H9 (cell line): ENCODE measurements at regions not wholly inside any gene's neighbourhood (a gene's known extent, or its start where the extent isn't known, plus 50 kb on each side); places are given as distances from the start of the nearest gene placed in this dataset.

Source experiments
- DNase-seq: peaks from one replicate; pipeline ENCODE4 v3.0.0-alpha.2; 2017
- H2AFZ ChIP-seq: one replicate; pipeline ENCODE4 v1.6.1; 2013; ENCODE audit warnings: mild to moderate bottlenecking, low read length, control low read depth, moderate library complexity
- H2AK5ac ChIP-seq: 2 replicates; pipeline ENCODE4 v1.6.1; 2013; ENCODE audit warnings: low read length, control low read depth, mixed read lengths; ENCODE audit not compliant: insufficient read length
- H2BK120ac ChIP-seq: one replicate; pipeline ENCODE4 v1.6.1; 2013; ENCODE audit warnings: low read depth, mild to moderate bottlenecking, low read length, control low read depth, inconsistent platforms; ENCODE audit not compliant: poor library complexity, severe bottlenecking
- H2BK12ac ChIP-seq: 2 replicates; pipeline ENCODE4 v1.6.1; 2013; ENCODE audit warnings: low read length, control low read depth, mixed read lengths, low read depth; ENCODE audit not compliant: insufficient read length
- H2BK15ac ChIP-seq: 2 replicates; pipeline ENCODE4 v1.6.1; 2013; ENCODE audit warnings: low read depth, low read length, control low read depth
- H2BK20ac ChIP-seq: one replicate; pipeline ENCODE4 v1.6.1; 2013; ENCODE audit warnings: low read depth, mild to moderate bottlenecking, low read length, control low read depth, inconsistent platforms; ENCODE audit not compliant: poor library complexity, severe bottlenecking
- H2BK5ac ChIP-seq: 2 replicates; pipeline ENCODE4 v1.6.1; 2013; ENCODE audit warnings: low read length, control low read depth, mixed read lengths; ENCODE audit not compliant: insufficient read length
- H3K14ac ChIP-seq: 2 replicates; pipeline ENCODE4 v1.6.1; 2013; ENCODE audit warnings: low read length, control low read depth; ENCODE audit not compliant: insufficient read depth
- H3K18ac ChIP-seq: 2 replicates; pipeline ENCODE4 v1.6.1; 2013; ENCODE audit warnings: low read depth, mild to moderate bottlenecking, mixed read lengths, low read length, control low read depth; ENCODE audit not compliant: insufficient read length
- H3K23ac ChIP-seq: 2 replicates; pipeline ENCODE4 v1.6.1; 2013; ENCODE audit warnings: low read length, control low read depth, mixed read lengths, low read depth; ENCODE audit not compliant: insufficient read length
- H3K23me2 ChIP-seq: 2 replicates; pipeline ENCODE4 v1.6.1; 2013; ENCODE audit warnings: low read depth, mild to moderate bottlenecking, mixed read lengths, low read length, control low read depth; ENCODE audit not compliant: insufficient read length, poor library complexity, severe bottlenecking
- H3K27ac ChIP-seq: 2 replicates; pipeline ENCODE4 v1.5.1; 2013; ENCODE audit warnings: low read length, control low read depth, mixed read lengths, low read depth; ENCODE audit not compliant: insufficient read length
- H3K27me3 ChIP-seq: 2 replicates; pipeline ENCODE4 v1.6.1; 2013; ENCODE audit warnings: low read length, control low read depth, inconsistent platforms; ENCODE audit not compliant: insufficient read depth
- H3K4ac ChIP-seq: 2 replicates; pipeline ENCODE4 v1.6.1; 2013; ENCODE audit warnings: low read depth, mild to moderate bottlenecking, control low read depth, inconsistent platforms, low read length, moderate library complexity
- H3K4me1 ChIP-seq: 2 replicates; pipeline ENCODE4 v1.6.1; 2013; ENCODE audit warnings: low read length, control low read depth, inconsistent platforms; ENCODE audit not compliant: insufficient read depth
- H3K4me2 ChIP-seq: 2 replicates; pipeline ENCODE4 v1.6.1; 2013; ENCODE audit warnings: low read length, control low read depth, mixed read lengths; ENCODE audit not compliant: insufficient read length, insufficient read depth
- H3K56ac ChIP-seq: 2 replicates; pipeline ENCODE4 v1.6.1; 2013; ENCODE audit warnings: low read depth, mild to moderate bottlenecking, mixed read lengths, low read length, control low read depth; ENCODE audit not compliant: insufficient read length
- H3K79me1 ChIP-seq: 2 replicates; pipeline ENCODE4 v1.6.1; 2013; ENCODE audit warnings: low read depth, mild to moderate bottlenecking, moderate library complexity, low read length, control low read depth, inconsistent platforms; ENCODE audit not compliant: insufficient read depth, poor library complexity, severe bottlenecking
- H3K79me2 ChIP-seq: 2 replicates; pipeline ENCODE4 v1.6.1; 2013; ENCODE audit warnings: low read length, control low read depth, inconsistent platforms; ENCODE audit not compliant: insufficient read depth
- H3K9ac ChIP-seq: 2 replicates; pipeline ENCODE4 v1.6.1; 2013; ENCODE audit warnings: low read length, control low read depth, mixed read lengths; ENCODE audit not compliant: insufficient read length; ENCODE audit errors: extremely low read depth
- H3K9me3 ChIP-seq: one replicate; pipeline ENCODE4 v1.6.1; 2013; ENCODE audit warnings: low read depth, low read length, inconsistent platforms; ENCODE audit not compliant: control insufficient read depth
- H3T11ph ChIP-seq: one replicate; pipeline ENCODE4 v1.6.1; 2013; ENCODE audit warnings: mild to moderate bottlenecking, low read length, control low read depth, inconsistent platforms
- H4K20me1 ChIP-seq: one replicate; pipeline ENCODE4 v1.6.1; 2013; ENCODE audit not compliant: control insufficient read depth, insufficient read length, insufficient read depth
- H4K5ac ChIP-seq: 2 replicates; pipeline ENCODE4 v1.6.1; 2013; ENCODE audit warnings: low read depth, mild to moderate bottlenecking, mixed read lengths, low read length, control low read depth; ENCODE audit not compliant: insufficient read length
- H4K8ac ChIP-seq: replicated peaks from 2 replicates; pipeline ENCODE4 v1.6.1; 2013; ENCODE audit warnings: low read length, control low read depth, mixed read lengths, low read depth; ENCODE audit not compliant: insufficient read length
- H4K91ac ChIP-seq: 2 replicates; pipeline ENCODE4 v1.6.1; 2013; ENCODE audit warnings: low read depth, mild to moderate bottlenecking, moderate library complexity, mixed read lengths, low read length, control low read depth; ENCODE audit not compliant: insufficient read length
- H3K27ac Mint-ChIP-seq, 3 experiments: 2 replicates in 2 of 3; 3 replicates in 1 of 3; pipeline ENCODE4 v1.8.0; 2020 to 2021; ENCODE audit warnings: mixed read lengths in 3 of 3, mild to moderate bottlenecking in 1 of 3, moderate library complexity in 1 of 3
- H3K27me3 Mint-ChIP-seq: 2 replicates; pipeline ENCODE4 v1.8.0; 2021; ENCODE audit warnings: low read depth, mild to moderate bottlenecking, moderate library complexity, mixed read lengths
- H3K36me3 Mint-ChIP-seq, 3 experiments: 2 replicates in 2 of 3; 3 replicates in 1 of 3; pipeline ENCODE4 v1.8.0; 2020 to 2021; ENCODE audit warnings: low read depth in 3 of 3, mixed read lengths in 3 of 3; ENCODE audit not compliant: insufficient read depth in 1 of 3
- H3K4me1 Mint-ChIP-seq, 2 experiments: 2 replicates each; pipeline ENCODE4 v1.8.0; 2020; ENCODE audit warnings: mixed read lengths in 2 of 2
- H3K4me3 Mint-ChIP-seq, 2 experiments: 2 replicates in 1 of 2; 3 replicates in 1 of 2; pipeline ENCODE4 v1.8.0; 2020 to 2021; ENCODE audit warnings: mild to moderate bottlenecking in 2 of 2, mixed read lengths in 2 of 2, moderate library complexity in 1 of 2
- H3K9me3 Mint-ChIP-seq, 2 experiments: 2 replicates in 1 of 2; 3 replicates in 1 of 2; pipeline ENCODE4 v1.8.0; 2020; ENCODE audit warnings: mild to moderate bottlenecking in 2 of 2, mixed read lengths in 2 of 2, moderate library complexity in 1 of 2
- WGBS: extraction: QIAGEN DNeasy Blood & Tissue Kit; methylation state at CpG from one replicate; pipeline ENCODE4 v1.1.7; 2013; ENCODE audit warnings: missing lambda C conversion rate, low lambda C conversion rate, mixed read lengths; ENCODE audit not compliant: insufficient read length; ENCODE audit errors: extremely low coverage; 5-methylcytosine and 5-hydroxymethylcytosine counted together
- TF ChIP-seq, protein P1 (sequence below): fragments of 200-600 bp; sonication (generic); conservative IDR thresholded peaks from 3 replicates; pipeline ENCODE4 v1.8.0; 2021; ENCODE audit warnings: antibody characterized with exemption, mild to moderate bottlenecking

DNA sequence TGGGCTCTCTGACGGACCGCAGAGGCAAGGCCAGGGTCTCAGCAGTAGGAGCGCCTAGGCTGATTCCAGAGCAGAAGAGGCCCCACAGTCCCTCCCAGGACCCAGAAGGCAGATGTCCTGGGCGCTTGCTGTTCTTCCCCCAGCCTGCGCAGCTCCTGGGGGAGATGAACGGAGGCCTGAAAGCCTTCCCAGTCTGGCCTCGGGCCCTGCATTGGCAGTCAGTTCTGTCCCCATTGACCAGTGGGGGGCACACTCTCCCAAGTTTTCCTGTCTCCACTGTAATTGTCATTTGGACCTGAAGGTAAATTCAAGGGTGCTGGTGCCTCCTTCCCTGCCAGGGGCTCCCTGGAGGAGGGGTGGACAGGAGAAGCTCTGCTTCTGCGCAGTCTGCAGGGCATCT, 345.7 kb downstream of the CYP26B1 start:
- no peaks in the 10 kb centered on the region for H3K36me3 Mint-ChIP-seq
- no peak overlapping the region for H3K27ac ChIP-seq
- H3K23me2 ChIP-seq: no peaks in the 10 kb centered on the region
- no peaks in the 10 kb centered on the region for H3K4me1 ChIP-seq
- H3K9ac ChIP-seq: no peak overlapping the region
- no peaks in the 10 kb centered on the region; a peak in 1 of 5 replicates for H3K9me3 Mint-ChIP-seq
- H2AFZ ChIP-seq: no peak overlapping the region
- H4K5ac ChIP-seq: no peak overlapping the region
- H3K4me1 Mint-ChIP-seq: no peaks in the 10 kb centered on the region
- no peak overlapping the region for H3T11ph ChIP-seq
- DNase-seq: peak; percentile 88
- H2BK15ac ChIP-seq: no peak overlapping the region
- no peak overlapping the region for H2BK12ac ChIP-seq
- H3K79me1 ChIP-seq: no peaks in the 10 kb centered on the region
- peaks cover 7% of the 10 kb centered on the region for H3K27me3 Mint-ChIP-seq
- H2BK20ac ChIP-seq: no peak overlapping the region
- no peaks in the 10 kb centered on the region for H3K79me2 ChIP-seq
- no peak overlapping the region for H2BK5ac ChIP-seq
- no peaks in the 10 kb centered on the region for H4K20me1 ChIP-seq
- TF ChIP-seq, protein P1, sequence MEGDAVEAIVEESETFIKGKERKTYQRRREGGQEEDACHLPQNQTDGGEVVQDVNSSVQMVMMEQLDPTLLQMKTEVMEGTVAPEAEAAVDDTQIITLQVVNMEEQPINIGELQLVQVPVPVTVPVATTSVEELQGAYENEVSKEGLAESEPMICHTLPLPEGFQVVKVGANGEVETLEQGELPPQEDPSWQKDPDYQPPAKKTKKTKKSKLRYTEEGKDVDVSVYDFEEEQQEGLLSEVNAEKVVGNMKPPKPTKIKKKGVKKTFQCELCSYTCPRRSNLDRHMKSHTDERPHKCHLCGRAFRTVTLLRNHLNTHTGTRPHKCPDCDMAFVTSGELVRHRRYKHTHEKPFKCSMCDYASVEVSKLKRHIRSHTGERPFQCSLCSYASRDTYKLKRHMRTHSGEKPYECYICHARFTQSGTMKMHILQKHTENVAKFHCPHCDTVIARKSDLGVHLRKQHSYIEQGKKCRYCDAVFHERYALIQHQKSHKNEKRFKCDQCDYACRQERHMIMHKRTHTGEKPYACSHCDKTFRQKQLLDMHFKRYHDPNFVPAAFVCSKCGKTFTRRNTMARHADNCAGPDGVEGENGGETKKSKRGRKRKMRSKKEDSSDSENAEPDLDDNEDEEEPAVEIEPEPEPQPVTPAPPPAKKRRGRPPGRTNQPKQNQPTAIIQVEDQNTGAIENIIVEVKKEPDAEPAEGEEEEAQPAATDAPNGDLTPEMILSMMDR: peak; percentile 85
- H3K18ac ChIP-seq: no peak overlapping the region
- no peak overlapping the region for H3K23ac ChIP-seq
- H3K27ac Mint-ChIP-seq: no peak overlapping the region
- no peak overlapping the region for H3K4me2 ChIP-seq
- no peaks in the 10 kb centered on the region for H3K9me3 ChIP-seq
- WGBS: no CpG with 5 or more reads among the region's 8 CpGs
- H3K4me3 Mint-ChIP-seq: no peak overlapping the region
- H4K91ac ChIP-seq: no peak overlapping the region
- H2BK120ac ChIP-seq: no peak overlapping the region
- H2AK5ac ChIP-seq: no peak overlapping the region
- no peaks in the 10 kb centered on the region for H3K27me3 ChIP-seq
- H4K8ac ChIP-seq: no peak overlapping the region
- H3K4ac ChIP-seq: no peak overlapping the region
- H3K14ac ChIP-seq: no peak overlapping the region; the same call in 1 of the 2 replicates
- no peak overlapping the region for H3K56ac ChIP-seq
